Liver (tissue), 3 donors: ENCODE measurements at regions not wholly inside any gene's neighbourhood (a gene's known extent, or its start where the extent isn't known, plus 50 kb on each side); places are given as distances from the start of the nearest gene placed in this dataset.

Experiments
- FOXA1 ChIP-seq: IDR thresholded peaks from 2 replicates; pipeline ENCODE4 v1.6.1; 2016; ENCODE audit warnings: antibody characterized with exemption
- FOXA2 ChIP-seq: IDR thresholded peaks from 2 replicates; pipeline ENCODE4 v1.6.1; 2016; ENCODE audit warnings: antibody characterized with exemption
- GABPA ChIP-seq, 2 donors: IDR thresholded peaks in 1 of 2; conservative IDR thresholded peaks in 1 of 2; 2 replicates each; pipeline ENCODE4 v1.6.1; 2016; ENCODE audit warnings: antibody characterized with exemption in 2 of 2, mild to moderate bottlenecking in 1 of 2, moderate library complexity in 1 of 2
- RAD21 ChIP-seq, 2 donors: IDR thresholded peaks; 2 replicates each; pipeline ENCODE4 v1.6.1; 2016; ENCODE audit warnings: antibody characterized with exemption in 2 of 2, mild to moderate bottlenecking in 2 of 2
- SP1 ChIP-seq: IDR thresholded peaks from 2 replicates; pipeline ENCODE4 v1.6.1; 2018; ENCODE audit warnings: antibody characterized with exemption, mild to moderate bottlenecking
- TAF1 ChIP-seq: conservative IDR thresholded peaks from 2 replicates; pipeline ENCODE4 v1.6.1; 2016; ENCODE audit warnings: antibody characterized with exemption, mild to moderate bottlenecking
- YY1 ChIP-seq: IDR thresholded peaks from 2 replicates; pipeline ENCODE4 v1.6.1; 2016; ENCODE audit warnings: antibody characterized with exemption, mild to moderate bottlenecking
- TF ChIP-seq, protein P1 (sequence below): IDR thresholded peaks from 2 replicates; pipeline ENCODE4 v1.6.1; 2016; ENCODE audit warnings: antibody characterized with exemption, mild to moderate bottlenecking
- TF ChIP-seq, protein P2 (sequence below): fragments of 150-350 bp; IDR thresholded peaks from 2 replicates; pipeline ENCODE4 v1.5.1; 2017; ENCODE audit warnings: improper control_type of control experiment, low read depth, low read length; ENCODE audit not compliant: missing input control
- TF ChIP-seq, protein P3 (sequence below): IDR thresholded peaks from 2 replicates; pipeline ENCODE4 v1.6.1; 2016; ENCODE audit warnings: antibody characterized with exemption
- TF ChIP-seq, protein P4 (sequence below): IDR thresholded peaks from 2 replicates; pipeline ENCODE4 v1.6.1; 2016; ENCODE audit warnings: antibody characterized with exemption
- TF ChIP-seq, protein P5 (sequence below): IDR thresholded peaks from 2 replicates; pipeline ENCODE4 v1.6.1; 2016; ENCODE audit warnings: antibody characterized with exemption
- donor health status: healthy.
- donor health status: healthy.

DNA sequence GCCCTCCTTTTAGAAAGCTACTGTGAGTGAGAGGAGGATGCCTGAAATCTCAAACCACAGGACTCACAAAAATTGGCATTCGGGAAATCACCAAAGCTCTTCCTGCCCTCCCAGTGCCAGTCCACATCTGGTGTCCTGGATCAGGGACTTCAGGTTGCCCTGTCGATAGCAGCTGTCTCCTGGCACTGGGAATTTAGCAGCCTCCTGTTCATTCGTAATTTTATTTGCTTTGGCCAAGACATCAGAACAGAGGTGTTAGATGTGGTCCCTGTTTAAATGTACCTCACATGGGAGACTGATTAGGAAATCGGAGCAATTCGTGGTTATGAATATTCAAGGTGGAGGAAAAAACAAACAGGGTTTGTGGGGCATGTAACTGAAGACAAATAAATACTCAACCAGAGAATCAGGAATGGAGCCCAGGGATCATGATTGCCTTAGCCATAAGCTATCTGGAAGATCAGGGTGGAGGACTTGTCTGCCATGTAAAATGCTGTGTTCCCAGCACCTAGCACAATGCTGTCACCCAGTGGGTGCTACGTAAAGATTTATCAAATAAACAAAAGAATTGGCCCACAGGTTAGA is 265.2 kb upstream of the PROK2 start:
- no peak for TF ChIP-seq RAD21 (IDR thresholded peaks at IDR 0.05)
- TF ChIP-seq, protein P1, sequence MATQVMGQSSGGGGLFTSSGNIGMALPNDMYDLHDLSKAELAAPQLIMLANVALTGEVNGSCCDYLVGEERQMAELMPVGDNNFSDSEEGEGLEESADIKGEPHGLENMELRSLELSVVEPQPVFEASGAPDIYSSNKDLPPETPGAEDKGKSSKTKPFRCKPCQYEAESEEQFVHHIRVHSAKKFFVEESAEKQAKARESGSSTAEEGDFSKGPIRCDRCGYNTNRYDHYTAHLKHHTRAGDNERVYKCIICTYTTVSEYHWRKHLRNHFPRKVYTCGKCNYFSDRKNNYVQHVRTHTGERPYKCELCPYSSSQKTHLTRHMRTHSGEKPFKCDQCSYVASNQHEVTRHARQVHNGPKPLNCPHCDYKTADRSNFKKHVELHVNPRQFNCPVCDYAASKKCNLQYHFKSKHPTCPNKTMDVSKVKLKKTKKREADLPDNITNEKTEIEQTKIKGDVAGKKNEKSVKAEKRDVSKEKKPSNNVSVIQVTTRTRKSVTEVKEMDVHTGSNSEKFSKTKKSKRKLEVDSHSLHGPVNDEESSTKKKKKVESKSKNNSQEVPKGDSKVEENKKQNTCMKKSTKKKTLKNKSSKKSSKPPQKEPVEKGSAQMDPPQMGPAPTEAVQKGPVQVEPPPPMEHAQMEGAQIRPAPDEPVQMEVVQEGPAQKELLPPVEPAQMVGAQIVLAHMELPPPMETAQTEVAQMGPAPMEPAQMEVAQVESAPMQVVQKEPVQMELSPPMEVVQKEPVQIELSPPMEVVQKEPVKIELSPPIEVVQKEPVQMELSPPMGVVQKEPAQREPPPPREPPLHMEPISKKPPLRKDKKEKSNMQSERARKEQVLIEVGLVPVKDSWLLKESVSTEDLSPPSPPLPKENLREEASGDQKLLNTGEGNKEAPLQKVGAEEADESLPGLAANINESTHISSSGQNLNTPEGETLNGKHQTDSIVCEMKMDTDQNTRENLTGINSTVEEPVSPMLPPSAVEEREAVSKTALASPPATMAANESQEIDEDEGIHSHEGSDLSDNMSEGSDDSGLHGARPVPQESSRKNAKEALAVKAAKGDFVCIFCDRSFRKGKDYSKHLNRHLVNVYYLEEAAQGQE, result no peak
- TF ChIP-seq, protein P2, sequence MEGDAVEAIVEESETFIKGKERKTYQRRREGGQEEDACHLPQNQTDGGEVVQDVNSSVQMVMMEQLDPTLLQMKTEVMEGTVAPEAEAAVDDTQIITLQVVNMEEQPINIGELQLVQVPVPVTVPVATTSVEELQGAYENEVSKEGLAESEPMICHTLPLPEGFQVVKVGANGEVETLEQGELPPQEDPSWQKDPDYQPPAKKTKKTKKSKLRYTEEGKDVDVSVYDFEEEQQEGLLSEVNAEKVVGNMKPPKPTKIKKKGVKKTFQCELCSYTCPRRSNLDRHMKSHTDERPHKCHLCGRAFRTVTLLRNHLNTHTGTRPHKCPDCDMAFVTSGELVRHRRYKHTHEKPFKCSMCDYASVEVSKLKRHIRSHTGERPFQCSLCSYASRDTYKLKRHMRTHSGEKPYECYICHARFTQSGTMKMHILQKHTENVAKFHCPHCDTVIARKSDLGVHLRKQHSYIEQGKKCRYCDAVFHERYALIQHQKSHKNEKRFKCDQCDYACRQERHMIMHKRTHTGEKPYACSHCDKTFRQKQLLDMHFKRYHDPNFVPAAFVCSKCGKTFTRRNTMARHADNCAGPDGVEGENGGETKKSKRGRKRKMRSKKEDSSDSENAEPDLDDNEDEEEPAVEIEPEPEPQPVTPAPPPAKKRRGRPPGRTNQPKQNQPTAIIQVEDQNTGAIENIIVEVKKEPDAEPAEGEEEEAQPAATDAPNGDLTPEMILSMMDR, result no peak
- TF ChIP-seq, protein P3, sequence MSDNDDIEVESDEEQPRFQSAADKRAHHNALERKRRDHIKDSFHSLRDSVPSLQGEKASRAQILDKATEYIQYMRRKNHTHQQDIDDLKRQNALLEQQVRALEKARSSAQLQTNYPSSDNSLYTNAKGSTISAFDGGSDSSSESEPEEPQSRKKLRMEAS, result no peak
- peak; percentile 32 for TF ChIP-seq YY1
- no peak for TF ChIP-seq GABPA (IDR thresholded peaks at IDR 0.05 in 1 of 2, conservative IDR thresholded peaks at IDR 0.05 in 1 of 2)
- TF ChIP-seq, protein P4, sequence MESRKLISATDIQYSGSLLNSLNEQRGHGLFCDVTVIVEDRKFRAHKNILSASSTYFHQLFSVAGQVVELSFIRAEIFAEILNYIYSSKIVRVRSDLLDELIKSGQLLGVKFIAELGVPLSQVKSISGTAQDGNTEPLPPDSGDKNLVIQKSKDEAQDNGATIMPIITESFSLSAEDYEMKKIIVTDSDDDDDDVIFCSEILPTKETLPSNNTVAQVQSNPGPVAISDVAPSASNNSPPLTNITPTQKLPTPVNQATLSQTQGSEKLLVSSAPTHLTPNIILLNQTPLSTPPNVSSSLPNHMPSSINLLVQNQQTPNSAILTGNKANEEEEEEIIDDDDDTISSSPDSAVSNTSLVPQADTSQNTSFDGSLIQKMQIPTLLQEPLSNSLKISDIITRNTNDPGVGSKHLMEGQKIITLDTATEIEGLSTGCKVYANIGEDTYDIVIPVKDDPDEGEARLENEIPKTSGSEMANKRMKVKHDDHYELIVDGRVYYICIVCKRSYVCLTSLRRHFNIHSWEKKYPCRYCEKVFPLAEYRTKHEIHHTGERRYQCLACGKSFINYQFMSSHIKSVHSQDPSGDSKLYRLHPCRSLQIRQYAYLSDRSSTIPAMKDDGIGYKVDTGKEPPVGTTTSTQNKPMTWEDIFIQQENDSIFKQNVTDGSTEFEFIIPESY, result no peak
- no peak for TF ChIP-seq TAF1
- no peak for TF ChIP-seq FOXA1
- TF ChIP-seq, protein P5, sequence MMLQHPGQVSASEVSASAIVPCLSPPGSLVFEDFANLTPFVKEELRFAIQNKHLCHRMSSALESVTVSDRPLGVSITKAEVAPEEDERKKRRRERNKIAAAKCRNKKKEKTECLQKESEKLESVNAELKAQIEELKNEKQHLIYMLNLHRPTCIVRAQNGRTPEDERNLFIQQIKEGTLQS, result no peak
- TF ChIP-seq FOXA2, result no peak
- TF ChIP-seq SP1, result no peak
